Pancreas (tissue), 10 donors: ENCODE measurements at regions not wholly inside any gene's neighbourhood (a gene's known extent, or its start where the extent isn't known, plus 50 kb on each side); places are given as distances from the start of the nearest gene placed in this dataset.

Experiments used
- ATAC-seq, 4 donors: fragments of 200-7000 bp; cut with Tn5 transposase; one replicate each; pipeline versions ENCODE4 v1.8.0 to v1.9.1; 2020; ENCODE audit warnings: mild to moderate bottlenecking in 4 of 4, moderate library complexity in 4 of 4
- DNase-seq, 6 donors: peaks; one replicate each; pipeline ENCODE4 v3.0.0-alpha.2; 2020
- FAIRE-seq: peaks from 2 replicates; lab custom pipeline; 2012; peaks lifted over from hg19 to GRCh38; lab: Jason Lieb, UNC
- H3K27ac ChIP-seq, 4 donors: fragments of 200-600 bp; sonication (generic); 1 replicate in 3 of 4; 2 replicates in 1 of 4; pipeline versions ENCODE4 v1.5.0 to v1.8.0; 2020
- H3K27me3 ChIP-seq, 4 donors: fragments of 200-600 bp; one replicate each; pipeline ENCODE4 v1.8.0; 2021
- H3K36me3 ChIP-seq, 3 donors: fragments of 200-600 bp; sonication (generic) in 1 of 3; one replicate each; pipeline versions ENCODE4 v1.5.0 to v1.8.0; 2020 to 2021
- H3K4me1 ChIP-seq, 3 donors: fragments of 200-600 bp; one replicate each; pipeline ENCODE4 v1.8.0; 2021
- H3K4me3 ChIP-seq, 4 donors: fragments of 200-600 bp; sonication (generic) in 2 of 4; one replicate each; pipeline versions ENCODE4 v1.5.0 to v1.8.0; 2020 to 2021
- H3K9me3 ChIP-seq, 4 donors: fragments of 200-600 bp; one replicate each; pipeline ENCODE4 v1.8.0; 2021
- CTCF ChIP-seq, 4 donors: fragments of 200-600 bp; sonication (generic) in 3 of 4; IDR thresholded peaks; one replicate each; pipeline versions ENCODE4 v1.5.0 to v1.8.0; 2021; ENCODE audit warnings: antibody characterized with exemption in 4 of 4
- WGBS, 2 donors: extraction: QIAGEN DNeasy Blood & Tissue Kit; methylation state at CpG; one replicate each; pipeline ENCODE4 v1.1.7; 2013; 5-methylcytosine and 5-hydroxymethylcytosine counted together
- intact Hi-C, 3 donors: fragments of 100-400 bp; cut with DNase I; formaldehyde crosslinking; loops; one replicate each; pipeline versions ENCODE4 v1.11.1 to v1.14.2; 2022
- donor health status: healthy with polysubstance abuse.
- donor health status: DM: no; HTN: no; CAD: no; lungs with moderate emphysema.
- donor health status: DM: no; HTN: no; CAD: no.
- donor health status: control.
- donor health status: control.
- donor health status: Bipolar disorder and iron deficiency.
- donor health status: DM: yes; HTN: yes; CAD: no.
- donor health status: DM: no; HTN: no; CAD: no.
- donor health status: DM: no; HTN: no; CAD: no.
- donor health status: DM: yes; HTN: yes; CAD: no.

- Histone ChIP-seq H3K4me1 (no peaks in the 10 kb centered on the region), H3K9me3 (no peaks in the 10 kb centered on the region), H3K27ac (no peak overlapping the region), H3K36me3 (no peaks in the 10 kb centered on the region), H3K4me3 (no peak overlapping the region), H3K27me3 (no peaks in the 10 kb centered on the region)
- FAIRE-seq: no peak
- DNase-seq: no peak
- intact Hi-C loops: no loop called here
- 91 to 92% methylated on average over 3 of the region's 3 CpGs for WGBS, 2 donors
- no peak for TF ChIP-seq CTCF (IDR thresholded peaks at IDR 0.05)
- ATAC-seq: peak in 3 of 4 donors; percentile 14 to 30 (median 21)
These were observed 88.6 kb upstream of the ZNF385D start for GRCh38 chr3:21839592-21839991.

DNA sequence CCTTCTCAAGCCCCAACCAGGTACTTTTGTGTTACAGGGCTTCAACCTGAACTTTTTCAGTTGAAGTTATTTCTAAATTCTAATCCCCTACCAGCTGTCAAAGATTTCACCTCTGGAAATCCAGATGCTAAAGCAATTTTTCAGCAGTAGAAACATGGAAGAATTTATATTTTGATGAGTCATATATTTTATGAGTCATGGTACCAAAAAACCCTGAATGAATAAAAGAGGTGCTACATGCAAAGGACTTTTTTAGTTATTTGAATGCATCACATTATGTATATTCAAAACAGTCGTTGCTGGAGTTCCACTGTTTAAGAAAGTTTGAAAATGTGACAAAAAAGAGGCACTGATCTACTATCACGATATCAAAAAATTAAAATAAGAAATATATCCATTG, 96.0 kb upstream of the ZNF385D start:
- intact Hi-C loops: no loop called here
- no peak overlapping the region for H3K4me3 ChIP-seq
- no peaks in the 10 kb centered on the region for H3K4me1 ChIP-seq
- no peak for DNase-seq
- ATAC-seq: no peak
- 52 to 65% methylated on average over 2 of the region's 2 CpGs for WGBS, 2 donors
- no peaks in the 10 kb centered on the region for H3K9me3 ChIP-seq
- H3K27me3 ChIP-seq: no peaks in the 10 kb centered on the region
- FAIRE-seq: no peak
- no peak overlapping the region for H3K27ac ChIP-seq
- TF ChIP-seq CTCF (IDR thresholded peaks at IDR 0.05): no peak
- H3K36me3 ChIP-seq: no peaks in the 10 kb centered on the region

GRCh38 chr3:21859124-21860081, 108.4 kb upstream of the ZNF385D start:
- H3K4me1 ChIP-seq: no peaks in the 10 kb centered on the region
- TF ChIP-seq CTCF (IDR thresholded peaks at IDR 0.05): no peak
- H3K4me3 ChIP-seq: no peak overlapping the region
- DNase-seq (no peak), ATAC-seq (no peak), FAIRE-seq (no peak)
- H3K9me3 ChIP-seq: no peaks in the 10 kb centered on the region
- intact Hi-C loops: no loop called here
- 64 to 67% methylated on average over 10 of the region's 10 CpGs for WGBS, 2 donors
- H3K36me3 ChIP-seq: no peaks in the 10 kb centered on the region
- H3K27ac ChIP-seq: no peak overlapping the region
- no peaks in the 10 kb centered on the region for H3K27me3 ChIP-seq

GRCh38 chr3:21860082-21860475, 109.1 kb upstream of the ZNF385D start:
- DNase-seq: no peak
- FAIRE-seq: no peak
- Histone ChIP-seq H3K27me3 (no peaks in the 10 kb centered on the region), H3K4me3 (no peak overlapping the region), H3K27ac (no peak overlapping the region), H3K36me3 (no peaks in the 10 kb centered on the region), H3K4me1 (no peaks in the 10 kb centered on the region), H3K9me3 (no peaks in the 10 kb centered on the region)
- intact Hi-C loops: no loop called here
- WGBS, 2 donors: 21 to 40% methylated on average over 1 of the region's 1 CpG
- no peak for ATAC-seq
- TF ChIP-seq CTCF (IDR thresholded peaks at IDR 0.05): no peak

DNA sequence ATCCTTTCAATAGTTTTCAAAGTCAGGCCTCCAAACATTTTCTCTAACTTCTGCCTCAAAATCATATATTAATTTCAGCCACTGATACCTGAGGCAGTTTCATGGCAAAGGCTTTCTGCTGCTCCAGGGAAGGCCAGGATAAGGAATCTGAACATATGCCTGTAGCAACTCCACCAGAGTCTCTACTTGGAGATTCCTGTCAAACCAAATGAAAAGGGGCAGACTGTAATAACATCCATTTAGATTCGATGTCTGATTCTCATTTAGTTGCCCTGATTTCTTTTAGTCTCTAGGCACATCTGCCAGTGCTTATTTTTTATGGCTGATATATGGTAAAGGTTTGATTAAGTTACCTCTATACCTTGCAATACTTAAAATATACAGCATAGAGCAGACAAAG, 109.6 kb upstream of the ZNF385D start:
- 69 to 79% methylated on average over 1 of the region's 1 CpG for WGBS, 2 donors
- no peak overlapping the region for H3K4me3 ChIP-seq
- H3K27ac ChIP-seq: no peak overlapping the region
- DNase-seq: no peak
- no peaks in the 10 kb centered on the region for H3K9me3 ChIP-seq
- intact Hi-C loops: no loop called here
- no peak for FAIRE-seq
- ATAC-seq: no peak
- TF ChIP-seq CTCF (IDR thresholded peaks at IDR 0.05): no peak
- no peaks in the 10 kb centered on the region for H3K27me3 ChIP-seq
- H3K4me1 ChIP-seq: no peaks in the 10 kb centered on the region
- no peaks in the 10 kb centered on the region for H3K36me3 ChIP-seq
